ENCODE measurements at regions not wholly inside any gene's neighbourhood (a gene's known extent, or its start where the extent isn't known, plus 50 kb on each side); places are given as distances from the start of the nearest gene placed in this dataset.

DNA sequence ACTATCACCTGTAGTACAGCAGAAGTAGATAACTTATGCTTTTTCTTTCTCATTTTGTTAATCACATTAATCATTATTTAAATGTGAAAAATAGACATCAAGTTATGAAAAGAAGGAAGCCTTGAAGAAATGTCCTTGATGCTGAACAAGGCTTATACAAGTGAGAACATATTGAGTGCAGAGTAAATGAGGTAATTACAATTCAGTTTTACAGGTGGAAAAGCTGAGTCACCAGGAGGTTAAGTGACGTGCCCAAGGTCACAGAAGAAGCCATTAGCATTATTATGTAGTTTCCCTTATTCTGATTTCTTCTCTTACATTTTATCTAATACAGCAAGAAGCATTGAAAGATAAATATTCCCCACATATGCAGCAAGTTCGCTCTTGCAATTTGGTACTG lies 998.5 kb upstream of the CDH6 start:
- TF ChIP-seq POLR2A (IDR thresholded peaks at IDR 0.05), result no peak
- TF ChIP-seq, protein P1, sequence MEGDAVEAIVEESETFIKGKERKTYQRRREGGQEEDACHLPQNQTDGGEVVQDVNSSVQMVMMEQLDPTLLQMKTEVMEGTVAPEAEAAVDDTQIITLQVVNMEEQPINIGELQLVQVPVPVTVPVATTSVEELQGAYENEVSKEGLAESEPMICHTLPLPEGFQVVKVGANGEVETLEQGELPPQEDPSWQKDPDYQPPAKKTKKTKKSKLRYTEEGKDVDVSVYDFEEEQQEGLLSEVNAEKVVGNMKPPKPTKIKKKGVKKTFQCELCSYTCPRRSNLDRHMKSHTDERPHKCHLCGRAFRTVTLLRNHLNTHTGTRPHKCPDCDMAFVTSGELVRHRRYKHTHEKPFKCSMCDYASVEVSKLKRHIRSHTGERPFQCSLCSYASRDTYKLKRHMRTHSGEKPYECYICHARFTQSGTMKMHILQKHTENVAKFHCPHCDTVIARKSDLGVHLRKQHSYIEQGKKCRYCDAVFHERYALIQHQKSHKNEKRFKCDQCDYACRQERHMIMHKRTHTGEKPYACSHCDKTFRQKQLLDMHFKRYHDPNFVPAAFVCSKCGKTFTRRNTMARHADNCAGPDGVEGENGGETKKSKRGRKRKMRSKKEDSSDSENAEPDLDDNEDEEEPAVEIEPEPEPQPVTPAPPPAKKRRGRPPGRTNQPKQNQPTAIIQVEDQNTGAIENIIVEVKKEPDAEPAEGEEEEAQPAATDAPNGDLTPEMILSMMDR (IDR thresholded peaks at IDR 0.05), result no peak

All from testis (tissue), 2 donors.